Stomach (tissue), 8 donors: ENCODE measurements at regions not wholly inside any gene's neighbourhood (a gene's known extent, or its start where the extent isn't known, plus 50 kb on each side); places are given as distances from the start of the nearest gene placed in this dataset.

Source experiments
- DNase-seq, 2 donors: peaks; one replicate each; pipeline versions ENCODE4 v3.0.0 to v3.0.0-alpha.2; 2013 to 2019
- H3K27ac ChIP-seq, 5 donors: fragments of 200-600 bp in 4 of 5; sonication (generic) in 4 of 5; one replicate each; pipeline ENCODE4 v1.5.1; 2013 to 2019; ENCODE audit warnings: mild to moderate bottlenecking in 1 of 5, moderate library complexity in 1 of 5
- H3K27me3 ChIP-seq, 3 donors: fragments of 200-600 bp; sonication (generic); one replicate each; pipeline ENCODE4 v1.5.1; 2017 to 2019; ENCODE audit warnings: mixed run types in 1 of 3
- H3K36me3 ChIP-seq, 4 donors: fragments of 200-600 bp; sonication (generic); 1 replicate in 3 of 4; 2 replicates in 1 of 4; pipeline ENCODE4 v1.5.1; 2016 to 2019
- H3K4me1 ChIP-seq, 4 donors: fragments of 200-600 bp; sonication (generic); one replicate each; pipeline ENCODE4 v1.5.1; 2016 to 2019
- H3K4me3 ChIP-seq, 4 donors: fragments of 200-600 bp; sonication (generic) in 3 of 4; one replicate each; pipeline ENCODE4 v1.5.1; 2016 to 2019; ENCODE audit warnings: mild to moderate bottlenecking in 1 of 4
- H3K9me3 ChIP-seq, 4 donors: fragments of 200-600 bp; sonication (generic); one replicate each; pipeline ENCODE4 v1.5.1; 2016 to 2019
- CTCF ChIP-seq, 7 experiments: fragments of 450-650 bp in 4 of 7; fragments of 200-600 bp in 3 of 7; sonication (generic) in 3 of 7; IDR thresholded peaks; one replicate each; pipeline ENCODE4 v1.5.1; 2016 to 2019; ENCODE audit warnings: antibody characterized with exemption in 7 of 7, control low read depth in 2 of 7, mild to moderate bottlenecking in 1 of 7
- EP300 ChIP-seq: sonication (generic); formaldehyde crosslinking; IDR thresholded peaks from one replicate; pipeline ENCODE4 v1.6.1; 2017; ENCODE audit warnings: antibody characterized with exemption
- POLR2A ChIP-seq, 4 donors: fragments of 450-650 bp; IDR thresholded peaks; one replicate each; pipeline ENCODE4 v1.6.1; 2016; ENCODE audit warnings: antibody characterized with exemption in 4 of 4, control low read depth in 2 of 4, mild to moderate bottlenecking in 1 of 4, moderate library complexity in 1 of 4
- POLR2AphosphoS5 ChIP-seq, 3 donors: sonication (generic); formaldehyde crosslinking; IDR thresholded peaks; one replicate each; pipeline ENCODE4 v1.6.1; 2016; ENCODE audit warnings: antibody characterized with exemption in 3 of 3
- WGBS, 5 donors: extraction: QIAGEN DNeasy Blood & Tissue Kit in 3 of 5; methylation state at CpG; one replicate each; pipeline versions ENCODE4 v1.1.5 to v1.1.7; 2013 to 2018; 5-methylcytosine and 5-hydroxymethylcytosine counted together
- intact Hi-C: fragments of 100-400 bp; cut with DNase I; formaldehyde crosslinking; loops from one replicate; pipeline ENCODE4 v1.15.1; 2023; ENCODE audit warnings: low total_unique reads
- donor health status: healthy with polysubstance abuse.
- donor health status: Bipolar disorder and iron deficiency.
- donor health status: healthy.

- intact Hi-C loops = no loop called here
- no peak for TF ChIP-seq POLR2AphosphoS5 (IDR thresholded peaks at IDR 0.05)
- TF ChIP-seq POLR2A (IDR thresholded peaks at IDR 0.05) = no peak
- no peak for TF ChIP-seq EP300
- no peak for TF ChIP-seq CTCF (IDR thresholded peaks at IDR 0.05)
- Histone ChIP-seq H3K36me3 (no peaks in the 10 kb centered on the region), H3K9me3 (no peaks in the 10 kb centered on the region), H3K27me3 (no peaks in the 10 kb centered on the region), H3K4me3 (no peak overlapping the region), H3K27ac (no peak overlapping the region), H3K4me1 (no peaks in the 10 kb centered on the region)
- 85 to 90% (median 90%) methylated on average over 10 of the region's 10 CpGs for WGBS, 5 donors
- DNase-seq = no peak
Measured at GRCh38 chr18:34075963-34076860, 148.5 kb downstream of the NOL4 start.

- peaks cover 0 to 5% (median under 1%) of the 10 kb centered on the region in 4 donors for H3K9me3 ChIP-seq
- no peak overlapping the region for H3K4me3 ChIP-seq
- H3K36me3 ChIP-seq = no peaks in the 10 kb centered on the region
- no peaks in the 10 kb centered on the region for H3K4me1 ChIP-seq
- no peaks in the 10 kb centered on the region for H3K27me3 ChIP-seq
- no peak for TF ChIP-seq EP300
- TF ChIP-seq CTCF (IDR thresholded peaks at IDR 0.05) = no peak
- no peak for TF ChIP-seq POLR2AphosphoS5 (IDR thresholded peaks at IDR 0.05)
- TF ChIP-seq POLR2A (IDR thresholded peaks at IDR 0.05) = no peak
- intact Hi-C loops = no loop called here
- no peak overlapping the region for H3K27ac ChIP-seq
- no peak for DNase-seq
Measured at GRCh38 chr18:34061226-34061625, 163.5 kb downstream of the NOL4 start.

GRCh38 chr18:34055227-34055626 is 169.5 kb downstream of the NOL4 start:
- no peak overlapping the region for H3K27ac ChIP-seq
- H3K36me3 ChIP-seq = no peaks in the 10 kb centered on the region
- DNase-seq = no peak
- no peak overlapping the region for H3K4me3 ChIP-seq
- intact Hi-C loops = no loop called here
- WGBS, 5 donors = 64 to 84% (median 71%) methylated on average over 1 of the region's 1 CpG
- peaks cover 0 to 17% (median 7%) of the 10 kb centered on the region in 4 donors for H3K9me3 ChIP-seq
- H3K27me3 ChIP-seq = no peaks in the 10 kb centered on the region
- no peaks in the 10 kb centered on the region for H3K4me1 ChIP-seq
- TF ChIP-seq EP300 (no peak), POLR2AphosphoS5 (IDR thresholded peaks at IDR 0.05) (no peak), CTCF (IDR thresholded peaks at IDR 0.05) (no peak), POLR2A (IDR thresholded peaks at IDR 0.05) (no peak)

DNA sequence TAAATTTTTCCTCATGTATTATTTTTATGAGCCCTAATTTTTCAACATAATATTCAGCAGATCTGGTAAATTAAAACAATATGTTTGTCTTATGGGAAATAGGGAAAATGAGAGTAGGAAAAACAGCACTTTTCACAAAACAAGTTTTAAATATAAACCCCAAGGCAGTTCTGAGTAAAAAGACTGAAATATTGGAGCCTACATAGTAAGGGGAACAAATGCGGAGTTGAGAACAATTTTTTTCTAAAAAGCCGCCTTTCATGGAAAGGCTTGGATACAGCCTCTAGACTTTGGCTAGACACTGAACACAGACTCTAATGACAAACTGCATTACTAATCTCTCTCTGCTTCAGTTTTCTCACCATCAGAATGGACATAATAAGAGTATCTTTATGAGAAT is 174.1 kb downstream of the NOL4 start:
- Histone ChIP-seq H3K27ac (no peak overlapping the region), H3K36me3 (no peaks in the 10 kb centered on the region), H3K9me3 (peaks cover 0 to 7% (median 4%) of the 10 kb centered on the region in 4 donors), H3K27me3 (no peaks in the 10 kb centered on the region), H3K4me3 (no peak overlapping the region), H3K4me1 (no peaks in the 10 kb centered on the region)
- no peak for DNase-seq
- WGBS, 5 donors = 87 to 97% (median 96%) methylated on average over 2 of the region's 2 CpGs
- intact Hi-C loops = no loop called here
- no peak for TF ChIP-seq POLR2A (IDR thresholded peaks at IDR 0.05)
- TF ChIP-seq EP300 = no peak
- TF ChIP-seq CTCF (IDR thresholded peaks at IDR 0.05) = no peak
- TF ChIP-seq POLR2AphosphoS5 (IDR thresholded peaks at IDR 0.05) = no peak
